ENCODE measurements at regions not wholly inside any gene's neighbourhood (a gene's known extent, or its start where the extent isn't known, plus 50 kb on each side); places are given as distances from the start of the nearest gene placed in this dataset.

GRCh38 chr5:6090079-6090654 lies 288.2 kb downstream of the MED10 start:
- intact Hi-C loops (cut with DNase I): no loop called here
- H3K27ac ChIP-seq: no peak overlapping the region
- no peaks in the 10 kb centered on the region for H3K36me3 ChIP-seq (replicated peaks in 1 of 2)
- H3K4me1 ChIP-seq (replicated peaks in 1 of 2): no peaks in the 10 kb centered on the region
- DNase-seq: no peak
- no peaks in the 10 kb centered on the region for H3K9me3 ChIP-seq (replicated peaks in 1 of 3)
- 78 to 86% (median 82%) methylated on average over 6 of the region's 6 CpGs for WGBS, 4 donors
- no peak overlapping the region for H3K4me3 ChIP-seq
- no peak for TF ChIP-seq POLR2A (IDR thresholded peaks at IDR 0.05)
- TF ChIP-seq CTCF (IDR thresholded peaks at IDR 0.05): no peak
- no peaks in the 10 kb centered on the region for H3K27me3 ChIP-seq

GRCh38 chr5:6088706-6089105 lies 289.6 kb downstream of the MED10 start:
- H3K9me3 ChIP-seq (replicated peaks in 1 of 3): no peaks in the 10 kb centered on the region
- H3K36me3 ChIP-seq (replicated peaks in 1 of 2): no peaks in the 10 kb centered on the region
- TF ChIP-seq CTCF (IDR thresholded peaks at IDR 0.05) (no peak), POLR2A (IDR thresholded peaks at IDR 0.05) (no peak)
- H3K27ac ChIP-seq: no peak overlapping the region
- intact Hi-C loops (cut with DNase I): no loop called here
- no peak overlapping the region for H3K4me3 ChIP-seq
- no peak for DNase-seq
- WGBS, 4 donors: 85 to 94% (median 89%) methylated on average over 2 of the region's 2 CpGs
- no peaks in the 10 kb centered on the region for H3K4me1 ChIP-seq (replicated peaks in 1 of 2)
- H3K27me3 ChIP-seq: no peaks in the 10 kb centered on the region

GRCh38 chr5:6087576-6087975 lies 290.8 kb downstream of the MED10 start:
- Histone ChIP-seq H3K27me3 (no peaks in the 10 kb centered on the region), H3K36me3 (replicated peaks in 1 of 2) (no peaks in the 10 kb centered on the region), H3K9me3 (replicated peaks in 1 of 3) (no peaks in the 10 kb centered on the region), H3K27ac (no peak overlapping the region), H3K4me1 (replicated peaks in 1 of 2) (no peaks in the 10 kb centered on the region), H3K4me3 (no peak overlapping the region)
- 89 to 92% (median 91%) methylated on average over 11 to 12 of the region's 12 CpGs for WGBS, 4 donors
- no peak for DNase-seq
- intact Hi-C loops (cut with DNase I): no loop called here
- TF ChIP-seq CTCF (IDR thresholded peaks at IDR 0.05) (no peak), POLR2A (IDR thresholded peaks at IDR 0.05) (no peak)

GRCh38 chr5:6086871-6087270 lies 291.5 kb downstream of the MED10 start:
- no peak for DNase-seq
- Histone ChIP-seq H3K4me3 (no peak overlapping the region), H3K4me1 (replicated peaks in 1 of 2) (no peaks in the 10 kb centered on the region), H3K27ac (no peak overlapping the region), H3K36me3 (replicated peaks in 1 of 2) (no peaks in the 10 kb centered on the region), H3K27me3 (no peaks in the 10 kb centered on the region), H3K9me3 (replicated peaks in 1 of 3) (no peaks in the 10 kb centered on the region)
- no peak for TF ChIP-seq POLR2A (IDR thresholded peaks at IDR 0.05)
- TF ChIP-seq CTCF (IDR thresholded peaks at IDR 0.05): no peak
- 77 to 86% (median 85%) methylated on average over 4 of the region's 4 CpGs for WGBS, 4 donors
- intact Hi-C loops (cut with DNase I): no loop called here

Data from adrenal gland (tissue), 9 donors.